ENCODE measurements at regions not wholly inside any gene's neighbourhood (a gene's known extent, or its start where the extent isn't known, plus 50 kb on each side); places are given as distances from the start of the nearest gene placed in this dataset.

GRCh38 chr3:137191951-137192350 lies 234.2 kb downstream of the IL20RB start:
- TF ChIP-seq CTCF (IDR thresholded peaks at IDR 0.05) (no peak), POLR2AphosphoS5 (IDR thresholded peaks at IDR 0.05; ENCODE audit: insufficient read depth in 1 of 2, low read depth in 1 of 2) (no peak), POLR2A (IDR thresholded peaks at IDR 0.05) (no peak)
